ENCODE measurements at regions not wholly inside any gene's neighbourhood (a gene's known extent, or its start where the extent isn't known, plus 50 kb on each side); places are given as distances from the start of the nearest gene placed in this dataset.

- TF ChIP-seq CTCF (conservative IDR thresholded peaks at IDR 0.05; ENCODE audit: low read length) = no peak
- TF ChIP-seq EZH2phosphoT487 (IDR thresholded peaks at IDR 0.05; ENCODE audit: borderline replicate concordance, low read depth, low read length) = no peak
These were observed 230.7 kb upstream of the SLC16A7 start for GRCh38 chr12:59365133-59365532.
